GM18951 (cell line): ENCODE measurements at regions not wholly inside any gene's neighbourhood (a gene's known extent, or its start where the extent isn't known, plus 50 kb on each side); places are given as distances from the start of the nearest gene placed in this dataset.

Source experiments
- POLR2A ChIP-seq: IDR thresholded peaks from 4 replicates; pipeline ENCODE4 v1.6.1; 2011; ENCODE audit warnings: mild to moderate bottlenecking; ENCODE audit not compliant: insufficient read length, insufficient read depth; ENCODE audit errors: extremely low read depth
- in situ Hi-C: fragments of 300-500 bp; cut with MboI; formaldehyde crosslinking; loops from one replicate; pipeline ENCODE4 v1.12.0; 2022; ENCODE audit warnings: low sequenced_read_pairs, mixed read lengths, inconsistent platforms; ENCODE audit not compliant: unreplicated experiment

DNA sequence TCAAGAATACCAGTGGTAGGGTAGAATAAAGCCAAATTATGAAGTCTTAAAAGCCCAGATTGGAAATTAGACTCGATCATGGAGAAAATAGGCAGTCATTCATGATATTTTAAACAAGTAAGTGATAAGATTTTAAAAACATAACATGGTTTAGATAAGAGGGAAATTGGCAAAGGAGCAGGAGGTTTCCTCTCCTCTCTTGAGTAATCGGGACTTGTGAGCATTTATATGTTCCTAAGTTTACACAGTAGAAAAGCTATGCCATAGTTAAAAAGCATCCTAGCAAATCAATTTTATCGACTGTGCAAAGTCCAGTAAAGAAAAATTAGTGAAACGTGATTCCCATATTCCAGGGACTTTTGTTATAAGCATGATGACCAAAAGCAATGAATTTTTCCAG, 313.2 kb downstream of the AHR start:
- in situ Hi-C loops = no loop called here
- TF ChIP-seq POLR2A = no peak

DNA sequence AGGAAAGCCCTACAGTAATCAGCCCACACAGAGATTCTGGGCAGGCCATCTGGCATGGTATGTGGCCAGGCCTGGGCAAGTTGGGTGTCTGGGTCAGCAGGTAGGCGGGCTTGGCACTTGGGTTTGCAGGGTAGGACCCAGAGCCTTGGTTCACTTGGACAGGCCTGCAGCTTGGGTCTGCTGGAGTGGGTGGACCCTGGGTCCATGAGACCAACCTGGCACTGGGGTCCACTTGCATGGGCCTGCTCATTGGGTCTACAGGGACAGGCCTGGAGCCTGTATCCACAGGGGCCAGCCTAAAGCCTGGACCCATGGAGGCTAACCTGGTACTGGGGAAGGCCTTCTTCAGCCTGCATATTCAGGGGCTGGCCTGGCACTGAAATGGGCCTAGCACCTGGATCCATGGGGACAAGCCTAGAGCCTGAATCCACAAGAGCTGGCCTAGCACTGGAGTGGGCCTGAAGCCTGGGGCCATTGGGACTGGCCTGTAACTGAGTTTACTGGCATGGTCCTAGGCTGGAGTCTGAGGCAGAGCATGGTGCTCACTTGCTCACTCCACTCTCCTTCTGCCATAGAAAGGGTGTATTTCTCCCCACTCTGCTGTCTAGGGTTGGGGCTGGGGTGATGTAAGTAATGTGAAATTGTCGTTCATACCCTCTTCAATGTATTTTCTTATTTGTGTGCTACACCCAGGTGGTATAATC, 315.0 kb downstream of the AHR start:
- TF ChIP-seq POLR2A = no peak
- in situ Hi-C loops = no loop called here

DNA sequence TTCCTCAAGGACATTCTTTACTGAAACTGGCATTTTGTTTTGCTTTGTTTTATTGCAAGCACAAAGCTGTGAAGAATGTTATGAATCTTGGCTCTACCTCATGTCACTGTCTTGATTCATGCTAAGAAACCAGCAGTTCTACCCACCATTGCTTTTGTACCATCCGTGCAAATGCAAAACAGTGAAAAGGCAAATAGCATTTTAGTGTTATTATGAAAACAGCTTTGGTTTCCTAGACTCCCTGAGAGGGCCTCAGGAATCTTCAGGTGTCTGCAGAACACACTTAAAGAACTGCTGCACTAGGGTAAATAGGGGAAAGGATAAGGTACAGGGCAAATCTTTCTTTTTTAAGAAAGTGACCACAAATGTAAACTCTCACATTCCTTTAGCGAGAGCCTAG, 318.9 kb downstream of the AHR start:
- no peak for TF ChIP-seq POLR2A
- in situ Hi-C loops = no loop called here

DNA sequence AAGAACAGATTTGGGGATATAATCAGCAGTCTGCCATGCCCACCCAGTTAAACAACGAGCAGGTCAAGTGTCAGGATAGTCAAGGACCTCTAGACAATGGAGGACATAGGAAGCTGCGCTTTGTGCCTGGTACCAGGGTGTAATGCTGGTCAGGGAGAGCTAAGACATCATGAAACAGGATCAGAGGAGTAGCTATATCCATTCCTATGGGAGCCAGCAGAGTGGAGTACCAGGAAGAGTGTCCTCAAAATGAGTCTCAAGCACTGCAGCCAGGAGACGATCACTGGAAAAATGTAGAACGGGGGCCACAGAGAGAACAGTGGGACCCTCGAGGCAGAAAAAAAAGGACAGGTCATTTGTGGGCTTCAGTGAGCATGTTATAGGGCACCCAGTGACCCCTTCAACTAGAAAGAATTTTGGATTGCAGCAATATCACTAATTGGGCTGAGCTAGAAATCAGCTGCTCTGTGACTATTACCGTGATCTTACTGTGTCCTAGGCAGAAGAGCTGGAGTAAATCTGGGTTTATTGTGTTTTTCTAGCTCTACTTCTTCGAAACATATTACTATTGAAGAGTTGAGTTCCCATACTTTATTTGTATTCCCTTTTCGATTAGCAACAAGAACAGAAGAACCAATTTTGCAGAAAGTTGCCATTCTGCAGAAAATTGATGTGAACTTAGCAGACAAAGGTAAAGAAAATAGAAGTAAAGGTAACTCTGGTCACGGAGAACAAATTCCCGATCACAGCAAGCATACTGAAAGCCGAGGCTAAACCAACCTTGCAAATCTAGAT, 319.6 kb downstream of the AHR start:
- no peak for TF ChIP-seq POLR2A
- in situ Hi-C loops = no loop called here

DNA sequence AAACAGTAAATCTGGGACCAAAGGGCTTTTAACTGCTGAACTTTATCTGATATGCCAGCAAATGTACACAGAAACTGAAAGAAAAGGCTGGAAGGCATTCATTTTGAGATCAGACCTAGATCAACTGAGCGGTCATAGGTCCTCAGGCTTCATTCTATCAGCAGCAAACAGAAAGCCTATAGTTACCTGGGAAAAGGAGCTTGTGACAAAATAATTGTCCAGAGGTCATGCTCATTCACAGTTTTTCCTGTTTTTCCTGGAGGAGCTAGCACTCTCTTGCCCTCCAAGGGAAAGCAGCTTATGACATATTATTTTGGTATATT, 320.2 kb downstream of the AHR start:
- no peak for TF ChIP-seq POLR2A
- in situ Hi-C loops = no loop called here

DNA sequence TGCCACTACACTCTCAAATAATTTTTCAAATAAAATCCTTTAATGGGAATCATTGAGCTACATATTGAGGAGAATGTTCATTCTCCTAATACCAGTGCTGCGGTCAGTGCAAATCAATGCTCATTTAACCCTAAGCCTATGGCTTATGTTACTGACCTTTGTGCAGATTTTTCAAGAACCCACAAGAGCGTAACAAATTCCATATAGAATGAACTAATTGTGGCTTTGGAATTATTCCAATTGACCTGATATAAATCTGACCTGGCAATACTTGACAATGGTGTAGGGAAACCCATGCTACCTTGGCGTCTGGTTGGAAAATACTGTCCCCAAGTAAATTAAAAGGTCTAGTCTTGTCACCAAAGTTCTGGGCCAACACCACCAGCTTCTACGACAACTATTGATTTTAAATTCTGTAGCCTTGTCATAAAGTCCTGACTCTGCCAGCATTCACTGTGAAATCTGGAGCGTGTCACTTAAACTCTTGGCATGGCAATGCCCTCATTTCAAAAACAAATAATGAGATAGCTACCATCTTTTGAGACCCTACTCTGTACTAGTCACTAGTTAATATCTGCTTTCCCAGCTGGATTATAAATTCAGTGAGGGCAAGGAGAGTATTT, 320.9 kb downstream of the AHR start:
- TF ChIP-seq POLR2A = no peak
- in situ Hi-C loops = no loop called here

- no peak for TF ChIP-seq POLR2A
- in situ Hi-C loops = no loop called here
Measured at GRCh38 chr7:17620566-17620965, 319.7 kb downstream of the SNX13 start.

- in situ Hi-C loops = no loop called here
- TF ChIP-seq POLR2A = no peak
Measured at GRCh38 chr7:17622451-17622850, 317.8 kb downstream of the SNX13 start.

GRCh38 chr7:17623546-17624185, 316.6 kb downstream of the SNX13 start:
- TF ChIP-seq POLR2A = no peak
- in situ Hi-C loops = no loop called here

GRCh38 chr7:17624379-17624778, 315.9 kb downstream of the SNX13 start:
- in situ Hi-C loops = no loop called here
- no peak for TF ChIP-seq POLR2A

DNA sequence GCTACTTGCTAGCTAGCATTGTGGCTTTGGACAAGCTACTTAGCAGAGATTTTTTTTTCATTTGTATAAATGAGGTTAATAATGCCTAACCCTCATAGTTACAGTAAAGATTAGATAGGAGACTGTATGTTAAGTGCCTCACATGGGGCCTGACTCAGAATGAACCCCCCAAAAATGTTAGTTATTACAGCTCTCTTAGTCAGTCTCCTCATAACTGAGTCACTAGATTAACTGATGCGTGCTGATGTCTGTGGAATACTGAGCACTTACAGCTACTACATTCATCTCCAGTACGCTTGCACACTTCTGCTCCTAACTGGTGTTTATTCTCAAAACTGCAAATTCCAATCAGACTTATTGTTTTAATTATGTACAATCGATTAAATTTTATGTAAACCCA, 315.3 kb downstream of the SNX13 start:
- in situ Hi-C loops = loop anchor here (25.0 kb wide), 2 partner anchors 313 to 638 kb away; no protein-coding TSS in a partner anchor
- no peak for TF ChIP-seq POLR2A

GRCh38 chr7:17626235-17626634, 314.1 kb downstream of the SNX13 start:
- in situ Hi-C loops = loop anchor here (25.0 kb wide), 2 partner anchors 314 to 639 kb away; no protein-coding TSS in a partner anchor
- TF ChIP-seq POLR2A = no peak

DNA sequence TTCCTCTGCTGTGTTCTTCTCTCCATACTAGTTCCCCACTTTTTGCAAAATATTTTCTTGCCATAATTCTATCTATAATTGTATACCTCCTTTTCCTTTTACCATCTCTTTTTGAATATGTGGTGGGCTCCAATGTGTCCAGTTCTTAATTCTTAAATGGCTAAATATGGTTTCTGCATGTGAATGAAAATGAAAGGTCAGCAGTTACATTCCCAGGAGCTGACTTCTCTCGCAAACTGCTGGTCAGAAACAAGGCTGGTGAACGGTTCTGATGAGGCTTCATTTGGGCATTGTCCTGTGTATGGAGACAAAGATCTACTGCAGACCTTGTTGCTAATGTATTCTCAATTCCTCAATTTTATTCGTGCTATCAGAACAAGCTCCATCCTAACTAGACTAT, 309.2 kb downstream of the SNX13 start:
- in situ Hi-C loops = loop anchor here (25.0 kb wide), 2 partner anchors 319 to 644 kb away; no protein-coding TSS in a partner anchor
- TF ChIP-seq POLR2A = no peak
